ENCODE measurements at regions not wholly inside any gene's neighbourhood (a gene's known extent, or its start where the extent isn't known, plus 50 kb on each side); places are given as distances from the start of the nearest gene placed in this dataset.

DNA sequence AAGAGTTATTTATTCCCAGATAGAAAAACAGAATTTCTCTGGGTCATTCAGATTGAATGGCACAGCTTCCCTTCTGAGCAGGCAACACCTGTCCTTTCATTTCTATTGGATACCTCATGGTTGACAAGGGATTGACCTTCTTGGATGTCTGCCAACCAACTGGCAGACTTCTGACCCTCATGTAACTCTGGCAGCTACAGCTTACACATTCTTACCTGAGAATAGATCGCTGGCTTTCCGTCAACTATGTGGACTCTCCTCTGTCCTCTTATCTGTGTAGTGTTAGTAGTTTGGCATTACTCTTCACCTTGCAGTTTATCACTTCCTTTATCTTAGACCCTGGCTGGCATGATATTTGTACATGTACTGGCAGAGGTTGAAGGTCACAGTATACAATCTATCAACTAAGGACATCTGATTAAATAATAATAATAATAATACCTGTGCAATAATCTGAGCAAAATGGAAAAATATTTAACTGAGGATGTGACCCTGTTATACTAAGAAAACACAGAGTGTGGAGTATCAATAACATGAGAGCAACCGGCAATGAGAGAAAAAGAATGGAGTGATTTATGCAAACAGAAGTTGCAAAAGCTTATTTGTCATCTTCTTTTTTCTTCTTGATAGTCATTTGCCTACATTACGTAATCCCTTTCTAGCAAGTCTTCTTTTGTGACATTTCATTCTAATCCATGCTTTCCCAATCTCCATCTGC, 1118.2 kb downstream of the ARAP2 start:
- no peak for DNase-seq

- no peak for DNase-seq
Observed at GRCh38 chr4:35138449-35138848, 1105.9 kb downstream of the ARAP2 start.

DNA sequence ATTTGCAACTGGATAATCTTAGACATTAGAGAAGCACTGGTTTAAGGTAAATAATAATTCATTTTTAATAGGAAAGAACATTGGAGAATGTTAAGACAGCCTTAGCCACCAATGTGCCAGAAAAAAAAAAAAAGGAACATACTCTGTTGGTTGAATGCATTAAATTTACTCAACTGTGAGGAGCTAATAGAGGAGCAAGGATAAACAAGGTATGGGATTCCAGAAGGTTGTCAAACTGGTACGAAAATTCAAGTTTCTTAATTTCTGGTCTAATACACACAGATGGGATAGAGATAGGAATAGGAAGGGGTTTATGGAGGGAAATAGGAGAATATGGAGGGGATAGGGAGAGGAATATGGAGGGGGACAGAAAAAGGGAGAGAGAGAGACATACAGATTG, 1096.6 kb downstream of the ARAP2 start:
- DNase-seq, result no peak

- no peak for DNase-seq
Observed at GRCh38 chr4:35151816-35152572, 1092.3 kb downstream of the ARAP2 start.

DNA sequence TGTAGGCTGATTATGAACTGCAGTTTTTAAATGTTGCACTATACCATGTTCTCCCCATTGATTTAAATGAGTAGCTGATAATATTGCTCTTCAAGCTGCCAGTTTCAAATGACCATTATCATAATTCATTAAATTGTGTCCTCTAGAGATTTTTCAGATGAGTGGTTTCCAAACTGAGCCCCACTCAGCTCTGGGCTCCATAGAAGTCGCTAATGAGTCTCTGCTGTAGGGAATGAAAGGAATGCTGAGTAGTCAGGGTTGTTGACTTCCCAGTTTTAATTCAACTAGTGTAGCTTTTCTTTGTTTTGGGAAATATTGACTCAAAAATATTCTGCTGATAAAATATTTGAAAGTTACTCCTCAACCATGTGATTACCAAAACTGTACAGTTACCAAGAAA, 1081.1 kb downstream of the ARAP2 start:
- DNase-seq, result no peak

DNA sequence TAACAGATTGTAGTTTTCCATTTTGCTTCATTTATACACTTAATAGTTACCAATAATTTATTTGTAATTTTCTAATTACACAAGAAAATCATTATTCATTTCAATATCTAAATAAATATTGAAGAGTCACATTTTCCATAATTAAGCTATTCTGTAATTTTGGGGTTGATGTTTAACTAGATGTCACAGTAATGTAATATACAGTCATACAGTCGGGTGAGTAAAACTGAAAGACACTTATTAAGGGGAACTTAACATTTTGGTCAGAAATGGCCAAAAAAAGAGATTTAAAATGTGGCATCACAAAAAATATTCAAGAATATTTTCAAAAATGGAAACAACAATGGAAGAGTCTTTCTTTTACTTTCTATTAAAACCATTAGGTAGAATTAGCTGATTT, 1080.3 kb downstream of the ARAP2 start:
- DNase-seq, result no peak

DNA sequence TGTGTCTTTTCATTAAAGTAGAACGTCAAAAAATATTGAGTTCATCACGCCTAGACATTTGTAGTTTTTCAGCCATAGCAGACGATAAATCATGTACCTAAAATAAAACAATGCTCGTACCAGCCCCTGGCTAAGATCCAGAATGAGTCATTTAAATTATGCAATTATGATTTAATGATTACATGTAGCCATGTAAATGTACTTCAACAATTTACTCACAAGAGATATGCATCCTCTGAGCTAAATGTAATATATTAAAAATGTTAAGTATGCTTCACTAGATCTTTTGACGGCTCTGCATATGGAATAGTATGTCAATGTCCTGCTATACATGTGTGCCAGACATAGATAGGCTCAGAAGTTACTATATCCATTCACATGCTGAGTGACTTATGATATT, 1077.8 kb downstream of the ARAP2 start:
- no peak for DNase-seq

DNA sequence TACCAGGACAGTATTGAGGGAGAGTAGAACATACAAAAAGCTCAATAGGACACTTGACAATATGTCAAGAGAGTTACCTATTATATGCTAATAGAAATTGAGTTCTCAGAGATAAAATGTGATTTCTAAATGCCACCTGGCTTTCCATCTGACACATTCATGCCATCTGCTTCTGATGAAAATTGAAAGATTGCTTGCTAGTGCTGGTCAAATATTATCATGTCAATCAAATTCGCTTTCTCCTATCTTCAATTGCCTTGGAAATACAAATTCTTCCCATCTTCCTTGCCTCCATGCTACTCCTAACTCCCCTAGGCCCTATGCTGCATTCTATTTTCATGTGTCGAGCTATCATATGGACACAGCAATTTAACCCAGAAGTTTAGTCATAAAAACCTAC, 1076.9 kb downstream of the ARAP2 start:
- no peak for DNase-seq

DNA sequence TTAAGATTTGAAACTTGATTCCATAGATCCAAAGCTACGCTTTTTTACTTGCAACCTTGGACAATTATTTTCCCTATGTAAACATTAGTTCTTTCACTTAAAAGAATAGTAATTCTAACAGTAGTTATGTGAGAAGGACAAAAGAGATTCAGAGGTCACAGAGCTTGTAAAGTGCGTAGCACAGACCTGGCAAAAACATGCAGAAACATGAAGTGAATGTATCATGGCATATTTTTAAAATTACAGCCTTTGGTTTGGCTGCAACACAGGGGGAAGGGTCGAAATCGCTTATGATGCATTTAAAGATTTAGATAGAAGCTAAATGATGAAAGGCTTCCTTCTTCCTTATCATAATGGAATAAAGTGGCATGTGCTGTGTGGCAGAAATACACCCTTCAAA, 1068.8 kb downstream of the ARAP2 start:
- DNase-seq, result no peak

DNA sequence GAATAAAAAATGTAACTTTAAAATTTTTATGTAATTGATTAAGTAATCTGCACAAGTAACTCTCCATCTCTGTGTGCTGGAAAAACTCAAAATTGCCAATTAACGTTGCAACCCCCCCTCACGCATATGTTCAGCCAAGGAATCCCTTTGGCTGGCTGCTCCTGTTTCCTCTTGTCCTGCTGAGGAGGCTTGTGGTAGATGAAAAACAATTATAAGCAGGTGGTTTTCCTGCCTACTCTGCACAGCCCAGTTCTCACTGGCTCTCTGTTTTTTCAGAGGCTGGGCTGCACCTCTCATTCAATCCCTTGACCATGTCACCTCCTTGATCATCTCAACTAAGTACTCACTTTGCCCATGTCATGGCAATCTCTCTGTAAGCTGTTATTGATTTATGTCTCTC, 1068.4 kb downstream of the ARAP2 start:
- DNase-seq, result no peak

- DNase-seq, result no peak
Observed at GRCh38 chr4:35182451-35182850, 1061.9 kb downstream of the ARAP2 start.

DNA sequence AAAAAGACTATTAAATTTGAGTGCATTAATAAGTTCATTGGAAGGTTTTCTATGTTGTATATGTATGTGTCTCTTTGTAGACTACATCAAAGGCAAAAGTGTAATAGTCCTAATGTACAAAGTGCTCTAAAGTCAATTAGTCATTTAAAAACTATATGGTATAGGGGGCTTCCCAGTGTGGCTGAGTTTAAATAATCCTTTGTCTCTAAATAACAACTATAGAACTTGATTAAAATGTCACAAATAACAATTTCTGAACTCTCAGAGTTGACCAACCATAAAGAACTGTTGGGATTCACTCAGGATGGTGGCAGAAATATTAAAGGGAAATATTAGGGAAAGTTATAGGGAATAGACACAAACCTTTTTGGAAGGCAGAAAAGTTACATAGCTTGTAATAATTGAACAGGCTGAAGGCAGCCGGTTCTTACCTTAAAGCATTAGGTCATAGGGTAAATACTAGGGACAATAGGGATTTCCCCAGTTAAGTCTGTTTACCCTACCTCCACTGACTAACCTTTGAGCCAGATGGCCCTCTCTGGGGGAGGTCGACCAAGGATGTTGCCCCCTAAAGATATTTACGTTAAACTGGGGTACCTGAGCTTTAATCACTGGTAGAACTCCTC, 1054.2 kb downstream of the ARAP2 start:
- no peak for DNase-seq

DNA sequence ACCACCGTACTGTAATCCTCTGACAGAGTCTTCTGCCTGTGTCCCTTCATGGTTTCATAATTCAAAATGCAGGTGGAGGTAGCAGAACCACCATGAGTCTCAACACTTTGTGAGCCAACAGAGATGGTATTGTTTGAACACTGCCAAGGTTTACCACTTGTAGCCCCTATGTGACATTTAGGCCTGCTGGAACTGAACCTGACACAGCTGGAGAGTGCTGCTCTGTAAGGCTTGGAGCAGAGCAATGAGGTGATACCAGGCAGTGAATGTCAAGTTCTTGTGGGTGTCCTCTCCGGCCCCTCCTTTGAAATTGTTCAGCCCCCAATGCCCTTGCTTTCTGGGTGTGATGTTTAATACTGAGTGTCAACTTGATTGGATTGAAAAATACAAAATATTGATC, 1042.9 kb downstream of the ARAP2 start:
- no peak for DNase-seq

DNA sequence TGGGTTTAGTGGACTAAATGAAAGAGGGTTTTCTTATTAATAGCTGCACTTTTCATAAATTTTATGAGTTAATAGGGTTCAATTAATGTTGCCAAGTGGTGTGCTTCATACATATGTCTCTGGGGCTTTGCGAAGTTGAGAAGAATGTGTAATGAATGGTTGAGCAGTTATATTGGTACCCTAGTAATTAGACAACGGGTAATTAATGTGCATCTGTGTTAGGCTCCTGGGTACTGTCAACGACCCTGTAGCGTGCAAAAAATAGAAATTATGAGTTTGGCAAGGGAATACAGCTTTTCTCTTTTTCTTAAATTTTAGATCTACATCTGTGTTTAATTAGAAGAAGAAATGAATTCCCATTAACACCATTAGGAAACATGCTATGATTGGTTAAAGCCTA, 1027.7 kb downstream of the ARAP2 start:
- DNase-seq, result no peak

GRCh38 chr4:35217331-35217730, 1027.0 kb downstream of the ARAP2 start:
- DNase-seq, result no peak

DNA sequence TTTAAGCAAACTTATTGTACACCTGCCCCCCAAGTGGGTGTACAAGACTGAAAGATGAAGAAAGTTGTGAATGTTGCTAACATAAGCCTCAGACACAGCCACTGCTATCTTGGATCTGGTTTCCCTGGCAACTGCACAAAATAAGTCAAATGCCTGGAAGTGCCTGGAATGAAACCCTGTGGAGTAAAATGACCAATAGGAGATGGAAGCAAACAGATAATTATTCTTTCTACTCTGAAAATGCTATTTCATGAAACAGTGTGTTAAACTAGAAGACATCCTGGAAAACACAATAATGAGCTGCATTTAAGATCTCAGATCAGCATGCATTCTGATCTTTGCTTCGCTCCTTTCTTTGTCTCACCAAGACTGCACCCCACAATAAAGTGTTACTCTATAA, 1016.0 kb downstream of the ARAP2 start:
- no peak for DNase-seq

GRCh38 chr4:35229021-35229420, 1015.3 kb downstream of the ARAP2 start:
- no peak for DNase-seq

DNA sequence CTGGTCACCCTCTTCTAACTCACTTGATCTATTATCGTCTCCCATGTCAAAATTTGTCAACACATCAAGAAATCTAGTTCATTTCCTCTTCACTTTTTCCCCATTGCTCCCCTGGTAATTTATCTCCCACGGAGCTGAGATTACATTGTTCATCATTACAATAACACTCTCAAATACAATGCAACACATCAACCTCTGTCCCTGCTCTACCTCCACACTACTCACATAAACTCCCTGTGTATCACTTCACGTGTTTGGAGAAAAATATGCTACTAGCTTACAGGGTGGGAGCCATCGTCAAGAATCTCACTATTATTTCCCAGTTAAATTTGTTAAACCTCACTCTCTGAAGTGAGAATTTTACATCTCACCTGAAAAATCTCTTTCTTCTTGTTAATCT, 1006.4 kb downstream of the ARAP2 start:
- DNase-seq, result no peak

GRCh38 chr4:35238793-35239192, 1005.5 kb downstream of the ARAP2 start:
- no peak for DNase-seq

GRCh38 chr4:35246493-35246892, 997.8 kb downstream of the ARAP2 start:
- no peak for DNase-seq

GRCh38 chr4:35247047-35247446, 997.3 kb downstream of the ARAP2 start:
- no peak for DNase-seq

DNA sequence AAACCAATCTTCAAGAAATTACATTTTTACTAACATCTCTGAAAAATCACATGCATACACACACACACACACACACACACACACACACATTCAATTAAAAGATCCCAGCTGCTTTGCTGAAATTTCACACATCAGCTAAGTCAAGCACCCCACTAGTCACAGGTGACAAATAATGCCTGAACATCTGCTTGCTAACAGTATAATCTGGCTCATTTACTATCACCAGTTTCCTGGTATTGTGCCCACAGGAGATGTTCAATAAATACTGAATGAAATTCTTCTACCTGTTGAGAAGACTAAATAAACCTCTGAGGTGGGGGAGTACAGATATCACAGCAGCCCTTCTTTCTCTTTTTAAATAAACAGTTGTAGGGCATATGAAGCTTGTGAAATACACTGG, 994.0 kb downstream of the ARAP2 start:
- DNase-seq, result no peak

DNA sequence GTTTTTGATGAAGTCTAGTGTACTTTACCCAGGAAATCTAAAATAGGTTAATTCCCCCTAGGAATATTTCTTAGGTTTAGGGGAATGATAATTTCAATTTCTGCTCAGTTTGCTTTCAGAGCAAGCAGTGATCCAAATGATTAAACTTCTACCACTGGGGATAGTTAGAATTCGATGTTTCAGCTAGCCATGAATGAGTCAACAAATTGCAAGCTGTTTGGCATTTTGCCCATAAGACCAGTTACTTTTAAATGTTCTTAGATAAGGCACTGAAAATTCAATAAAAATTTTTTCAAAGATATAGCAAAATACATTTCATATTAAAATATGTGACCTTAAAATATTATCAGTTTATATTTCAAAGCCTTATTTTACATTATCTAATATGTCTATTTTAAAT, 993.6 kb downstream of the ARAP2 start:
- no peak for DNase-seq

- no peak for DNase-seq
Observed at GRCh38 chr4:35252071-35252470, 992.2 kb downstream of the ARAP2 start.

Measured in NK-92 treated with Interleukin-12 subunit alpha and Interleukin-12 subunit beta, amount 100 ng/mL, for 24 hours (cell line).